H1 (cell line): ENCODE measurements at regions not wholly inside any gene's neighbourhood (a gene's known extent, or its start where the extent isn't known, plus 50 kb on each side); places are given as distances from the start of the nearest gene placed in this dataset.

Experiments used
- CTCF ChIA-PET: fragments of 300-600 bp; sonication (Branson Sonifier 250); formaldehyde crosslinking; loops from one replicate; lab custom pipeline; 2021; ENCODE audit not compliant: partially characterized antibody; lab: Charles Lee
- POLR2A ChIA-PET: fragments of 300-600 bp; sonication (Branson Sonifier 250); formaldehyde crosslinking; loops from one replicate; lab custom pipeline; 2021; ENCODE audit warnings: inconsistent platforms; ENCODE audit not compliant: partially characterized antibody; lab: Charles Lee
- DNase-seq, 2 experiments: peaks; one replicate each; pipeline versions ENCODE4 v3.0.0 to v3.0.0-alpha.2; 2010 to 2022; ENCODE audit warnings: low spot score in 2 of 2, low read depth in 1 of 2, mixed read lengths in 1 of 2
- FAIRE-seq: peaks from 2 replicates; lab custom pipeline; 2011; peaks lifted over from hg19 to GRCh38; lab: Jason Lieb, UNC
- H2AFZ ChIP-seq: 2 replicates; pipeline ENCODE4 v1.8.1; 2012; ENCODE audit warnings: low read length, inconsistent platforms
- H2AK5ac ChIP-seq: 2 replicates; pipeline ENCODE4 v1.6.1; 2013; ENCODE audit warnings: low read depth, low read length
- H2BK120ac ChIP-seq: replicated peaks from 2 replicates; pipeline ENCODE3; 2013; ENCODE audit warnings: low read depth, low read length, inconsistent platforms
- H2BK12ac ChIP-seq: 2 replicates; pipeline ENCODE4 v1.6.1; 2013; ENCODE audit warnings: low read depth, low read length
- H2BK15ac ChIP-seq: 2 replicates; pipeline ENCODE4 v1.6.1; 2013; ENCODE audit warnings: low read length
- H2BK20ac ChIP-seq: 2 replicates; pipeline ENCODE4 v1.6.1; 2013; ENCODE audit warnings: low read length
- H2BK5ac ChIP-seq: 2 replicates; pipeline ENCODE4 v1.6.1; 2013; ENCODE audit warnings: low read depth, low read length
- H3K14ac ChIP-seq: 2 replicates; pipeline ENCODE4 v1.6.1; 2013; ENCODE audit warnings: inconsistent platforms; ENCODE audit not compliant: insufficient read length
- H3K18ac ChIP-seq: 2 replicates; pipeline ENCODE4 v1.6.1; 2013; ENCODE audit warnings: low read length; ENCODE audit errors: extremely low read depth
- H3K23ac ChIP-seq: 2 replicates; pipeline ENCODE4 v1.6.1; 2013; ENCODE audit warnings: inconsistent platforms; ENCODE audit not compliant: insufficient read length
- H3K23me2 ChIP-seq: 2 replicates; pipeline ENCODE4 v1.6.1; 2013; ENCODE audit warnings: low read depth, low read length
- H3K27ac ChIP-seq: 2 replicates; pipeline ENCODE4 v1.6.1; 2011; ENCODE audit warnings: low read depth, low read length, inconsistent platforms
- H3K27me3 ChIP-seq, 4 experiments: replicated peaks in 1 of 4; 1 replicate in 1 of 4; 2 replicates in 3 of 4; pipeline versions ENCODE4 v1.6.1 to v1.8.1; 2011 to 2013; ENCODE audit warnings: low read length in 3 of 4, mild to moderate bottlenecking in 3 of 4, inconsistent platforms in 2 of 4, mixed read lengths in 2 of 4, moderate library complexity in 1 of 4; ENCODE audit not compliant: control insufficient read depth in 3 of 4, insufficient read depth in 3 of 4; ENCODE audit errors: extremely low read depth in 1 of 4
- H3K36me3 ChIP-seq, 4 experiments: 2 replicates each; pipeline versions ENCODE4 v1.6.1 to v1.8.1; 2011 to 2013; ENCODE audit warnings: mild to moderate bottlenecking in 4 of 4, low read length in 3 of 4, moderate library complexity in 2 of 4, control low read depth in 1 of 4, inconsistent platforms in 1 of 4; ENCODE audit not compliant: insufficient read depth in 4 of 4, control insufficient read depth in 2 of 4
- H3K4ac ChIP-seq: replicated peaks from 2 replicates; pipeline ENCODE3; 2013; ENCODE audit warnings: low read length, low read depth, mixed read lengths, inconsistent platforms; ENCODE audit not compliant: insufficient read length
- H3K4me1 ChIP-seq, 4 experiments: replicated peaks in 1 of 4; 1 replicate in 1 of 4; 2 replicates in 3 of 4; pipeline versions ENCODE4 v1.6.1 to v1.8.1; 2011 to 2013; ENCODE audit warnings: low read length in 3 of 4, inconsistent platforms in 2 of 4, mixed read lengths in 1 of 4; ENCODE audit not compliant: insufficient read depth in 4 of 4, control insufficient read depth in 3 of 4
- H3K4me2 ChIP-seq, 2 experiments: 2 replicates each; pipeline versions ENCODE4 v1.6.1 to v1.8.1; 2011 to 2013; ENCODE audit warnings: low read depth in 2 of 2, low read length in 2 of 2, control low read depth in 1 of 2, inconsistent platforms in 1 of 2, mild to moderate bottlenecking in 1 of 2; ENCODE audit not compliant: insufficient read depth in 1 of 2
- H3K4me3 ChIP-seq, 4 experiments: fragments of 200-600, 300-600 bp in 1 of 4; sonication (generic), shearing (Covaris generic), sonication (Bioruptor Twin) in 1 of 4; 2 replicates each; pipeline versions ENCODE4 v1.5.1 to v1.8.1; 2011 to 2016; ENCODE audit warnings: low read length in 4 of 4, low read depth in 3 of 4, control low read depth in 2 of 4, inconsistent platforms in 2 of 4, mild to moderate bottlenecking in 2 of 4, mixed read lengths in 1 of 4, moderate library complexity in 1 of 4; ENCODE audit not compliant: insufficient read depth in 2 of 4; ENCODE audit errors: extremely low read depth in 1 of 4
- H3K56ac ChIP-seq: replicated peaks from 2 replicates; pipeline ENCODE3; 2013; ENCODE audit warnings: low read depth, mild to moderate bottlenecking, mixed read lengths, low read length, inconsistent platforms; ENCODE audit not compliant: insufficient read length
- H3K79me1 ChIP-seq: 2 replicates; pipeline ENCODE4 v1.6.1; 2013; ENCODE audit warnings: low read depth, low read length, control low read depth
- H3K79me2 ChIP-seq, 2 experiments: 2 replicates each; pipeline versions ENCODE4 v1.6.1 to v1.8.1; 2012 to 2013; ENCODE audit warnings: low read length in 2 of 2, mild to moderate bottlenecking in 2 of 2, inconsistent platforms in 1 of 2; ENCODE audit not compliant: insufficient read depth in 2 of 2, control insufficient read depth in 1 of 2
- H3K9ac ChIP-seq, 4 experiments: replicated peaks in 1 of 4; 1 replicate in 1 of 4; 2 replicates in 3 of 4; pipeline versions ENCODE4 v1.6.1 to v1.8.1; 2011 to 2013; ENCODE audit warnings: low read depth in 3 of 4, low read length in 3 of 4, control low read depth in 2 of 4, mild to moderate bottlenecking in 2 of 4, moderate library complexity in 2 of 4, inconsistent platforms in 1 of 4; ENCODE audit errors: extremely low read depth in 1 of 4
- H3K9me3 ChIP-seq, 2 experiments: 2 replicates each; pipeline versions ENCODE4 v1.6.1 to v1.8.1; 2012 to 2013; ENCODE audit warnings: mild to moderate bottlenecking in 2 of 2, moderate library complexity in 2 of 2, control low read depth in 1 of 2, inconsistent platforms in 1 of 2, low read depth in 1 of 2, low read length in 1 of 2, mixed read lengths in 1 of 2; ENCODE audit not compliant: insufficient read depth in 2 of 2
- H4K20me1 ChIP-seq, 2 experiments: replicated peaks in 1 of 2; 2 replicates each; pipeline versions ENCODE3 to v1.8.1; 2011 to 2013; ENCODE audit warnings: inconsistent platforms in 2 of 2, low read length in 2 of 2, mild to moderate bottlenecking in 1 of 2; ENCODE audit not compliant: insufficient read depth in 2 of 2, control insufficient read depth in 1 of 2
- H4K5ac ChIP-seq: 2 replicates; pipeline ENCODE4 v1.6.1; 2013; ENCODE audit warnings: low read length, low read depth, mixed read lengths, inconsistent platforms; ENCODE audit not compliant: insufficient read length
- H4K8ac ChIP-seq: 2 replicates; pipeline ENCODE4 v1.8.0; 2013; ENCODE audit warnings: mild to moderate bottlenecking, moderate library complexity, low read length, inconsistent platforms; ENCODE audit not compliant: insufficient read depth; ENCODE audit errors: extremely low read depth
- H4K91ac ChIP-seq: replicated peaks from 2 replicates; pipeline ENCODE3; 2013; ENCODE audit warnings: low read length, mixed read lengths, inconsistent platforms; ENCODE audit not compliant: insufficient read length
- CBX8 ChIP-seq: fragments of 300-800, 300-1000 bp; sonication (generic); IDR thresholded peaks from 2 replicates; pipeline ENCODE4 v1.7.1; 2016; ENCODE audit warnings: low read depth, low read length, borderline replicate concordance
- KDM5A ChIP-seq: fragments of 200-600 bp; IDR thresholded peaks from 2 replicates; pipeline ENCODE4 v1.7.1; 2012; ENCODE audit warnings: mild to moderate bottlenecking, low read length, inconsistent platforms, mixed read lengths
- NRF1 ChIP-seq: IDR thresholded peaks from 2 replicates; pipeline ENCODE4 v1.6.1; 2011; ENCODE audit warnings: mild to moderate bottlenecking, low read depth, low read length, improper control_type of control experiment
- WGBS, 2 experiments: shearing (Covaris generic) in 1 of 2; methylation state at CpG; one replicate each; pipeline versions ENCODE4 v1.1.6 to v1.1.7; 2013 to 2015; ENCODE audit warnings: low lambda C conversion rate in 2 of 2, mixed read lengths in 2 of 2, inconsistent platforms in 1 of 2, low coverage in 1 of 2, missing lambda C conversion rate in 1 of 2; ENCODE audit not compliant: insufficient replicate concordance in 2 of 2, insufficient coverage in 1 of 2, insufficient read length in 1 of 2; ENCODE audit errors: extremely low coverage in 1 of 2, missing lambda C conversion rate in 1 of 2; 5-methylcytosine and 5-hydroxymethylcytosine counted together

GRCh38 chr21:9759972-9760371 lies 761.4 kb upstream of the TPTE start:
- CTCF ChIA-PET, result no interaction called here
- H3K9me3 ChIP-seq, result peaks cover 78 to 80% of the 10 kb centered on the region in 2 experiments
- TF ChIP-seq CBX8, result no peak
- TF ChIP-seq NRF1, result no peak
- no peak for TF ChIP-seq KDM5A

More at GRCh38 chr21:9759972-9760371, 761.4 kb upstream of the TPTE start:
- H2BK120ac ChIP-seq, result no peak overlapping the region
- POLR2A ChIA-PET, result no interaction called here
- no peak overlapping the region for H4K8ac ChIP-seq
- H3K18ac ChIP-seq, result no peak overlapping the region
- no peak overlapping the region for H3K4ac ChIP-seq
- WGBS, 2 experiments, result 82% methylated on average over 9 of the region's 9 CpGs; no CpG with 5 or more reads in 1 of the 2 experiments
- DNase-seq (no peak), FAIRE-seq (no peak)
- H2BK12ac ChIP-seq, result no peak overlapping the region
- no peak overlapping the region for H4K91ac ChIP-seq
- H2AFZ ChIP-seq, result no peak overlapping the region
- no peaks in the 10 kb centered on the region for H4K20me1 ChIP-seq
- H2BK15ac ChIP-seq, result no peak overlapping the region
- no peaks in the 10 kb centered on the region; a peak in 1 of 8 replicates for H3K36me3 ChIP-seq
- no peak overlapping the region for H3K23ac ChIP-seq
- H3K27ac ChIP-seq, result no peak overlapping the region
- H2BK5ac ChIP-seq, result no peak overlapping the region
- H3K14ac ChIP-seq, result no peak overlapping the region
- H3K79me2 ChIP-seq, result no peaks in the 10 kb centered on the region
- H3K23me2 ChIP-seq, result no peaks in the 10 kb centered on the region
- no peak overlapping the region for H3K9ac ChIP-seq
- H4K5ac ChIP-seq, result no peak overlapping the region
- no peak overlapping the region for H3K4me2 ChIP-seq
- H2BK20ac ChIP-seq, result no peak overlapping the region
- no peaks in the 10 kb centered on the region for H3K4me1 ChIP-seq
- H2AK5ac ChIP-seq, result no peak overlapping the region
- no peak overlapping the region for H3K4me3 ChIP-seq
- no peaks in the 10 kb centered on the region for H3K79me1 ChIP-seq
- no peaks in the 10 kb centered on the region for H3K27me3 ChIP-seq
- no peak overlapping the region for H3K56ac ChIP-seq
